G401 (cell line): ENCODE measurements at regions not wholly inside any gene's neighbourhood (a gene's known extent, or its start where the extent isn't known, plus 50 kb on each side); places are given as distances from the start of the nearest gene placed in this dataset.
"Not testable (repeated sequence)": the region's sequence is repeated elsewhere in the genome, so short reads cannot be mapped to it uniquely, and the experiment has no call there.

ENCODE experiments used
- DNase-seq: peaks from one replicate; pipeline ENCODE4 v3.0.0-alpha.2; 2015; ENCODE audit warnings: low spot score
- in situ Hi-C: cut with HindIII; loops from 2 replicates; pipeline ENCODE4 v1.10.0; 2016; ENCODE audit warnings: low sequenced_read_pairs, mixed read lengths

DNA sequence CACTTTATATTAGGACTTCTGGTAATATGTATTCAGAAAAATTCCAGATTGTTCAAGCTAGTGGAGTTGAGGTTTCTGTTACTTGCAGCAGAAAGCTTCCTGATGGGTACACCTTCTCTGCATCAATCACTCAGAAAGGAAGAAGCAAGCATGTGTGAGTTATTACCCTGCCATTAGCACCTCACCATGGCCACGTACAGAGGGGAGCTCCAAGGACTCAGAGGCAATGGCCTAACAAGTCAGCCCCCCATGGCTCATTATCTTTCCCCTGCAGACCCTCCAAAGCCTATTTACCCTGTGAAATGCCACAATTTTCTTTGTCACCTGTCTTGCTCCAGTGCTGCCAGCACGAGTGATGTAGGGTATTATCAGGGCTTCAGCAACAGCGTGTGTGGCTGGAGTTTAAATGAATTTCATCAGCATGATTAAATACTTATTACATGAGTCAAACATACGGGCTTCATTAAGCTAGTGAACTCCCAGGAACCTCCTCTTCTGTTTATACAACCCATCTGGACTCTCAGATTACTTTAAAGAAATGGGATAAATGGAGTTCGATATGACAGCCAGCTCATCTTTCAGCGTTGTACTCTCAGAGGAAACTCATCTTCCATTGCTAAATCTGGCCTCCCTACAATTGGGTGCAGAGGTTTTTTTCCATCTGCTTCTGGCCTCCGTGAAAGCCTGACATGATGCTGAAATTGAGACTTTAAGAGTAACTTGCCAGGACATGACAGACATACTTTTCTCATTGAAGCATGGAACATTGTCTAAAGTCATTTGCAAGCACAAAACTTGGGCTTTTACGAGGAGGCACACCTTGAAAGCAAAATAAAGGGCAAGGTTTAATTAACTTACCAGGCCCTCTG is 135.9 kb downstream of the TMEM30B start:
- in situ Hi-C loops = no loop called here
- no peak for DNase-seq

DNA sequence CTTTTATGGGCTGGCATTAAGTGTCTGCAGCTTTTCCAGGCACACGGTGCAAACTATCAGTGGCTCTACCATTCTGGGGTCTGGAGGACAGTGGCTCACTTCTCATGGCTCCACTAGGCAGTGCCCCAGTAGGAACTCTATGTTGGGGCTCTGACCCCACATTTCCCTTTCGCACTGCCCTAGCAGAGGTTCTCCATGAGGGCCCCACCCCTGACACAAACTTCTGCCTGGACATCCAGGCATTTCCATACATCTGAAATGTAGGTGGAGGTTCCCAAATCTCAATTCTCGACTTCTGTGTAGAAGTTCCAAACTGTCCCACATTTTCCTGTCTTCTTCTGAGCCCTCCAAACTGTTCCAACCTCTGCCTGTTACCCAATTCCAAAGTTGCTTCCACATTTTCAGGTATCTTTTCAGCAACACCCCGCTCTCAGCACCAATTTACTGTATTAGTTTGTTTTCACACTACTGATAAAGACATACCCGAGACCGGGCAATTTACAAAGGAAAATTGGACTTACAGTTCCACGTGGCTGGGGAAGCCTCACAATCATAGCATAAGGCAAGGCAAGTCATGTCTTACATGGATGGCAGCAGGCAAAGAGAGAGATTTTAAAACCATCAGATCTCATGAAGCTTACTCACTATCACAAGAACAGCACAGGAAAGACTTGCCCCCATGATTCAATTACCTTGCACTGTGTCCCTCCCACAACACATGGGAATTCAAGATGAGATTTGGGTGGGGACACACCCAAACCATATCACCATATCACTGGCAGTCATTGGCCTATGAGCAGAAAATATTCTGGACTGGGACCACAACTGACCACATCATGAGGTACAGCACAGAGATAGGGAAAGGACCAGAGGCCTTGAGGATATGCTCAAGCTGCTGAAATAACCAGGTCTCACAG is 136.8 kb downstream of the TMEM30B start:
- in situ Hi-C loops, DNase-seq: not testable (repeated sequence)

DNA sequence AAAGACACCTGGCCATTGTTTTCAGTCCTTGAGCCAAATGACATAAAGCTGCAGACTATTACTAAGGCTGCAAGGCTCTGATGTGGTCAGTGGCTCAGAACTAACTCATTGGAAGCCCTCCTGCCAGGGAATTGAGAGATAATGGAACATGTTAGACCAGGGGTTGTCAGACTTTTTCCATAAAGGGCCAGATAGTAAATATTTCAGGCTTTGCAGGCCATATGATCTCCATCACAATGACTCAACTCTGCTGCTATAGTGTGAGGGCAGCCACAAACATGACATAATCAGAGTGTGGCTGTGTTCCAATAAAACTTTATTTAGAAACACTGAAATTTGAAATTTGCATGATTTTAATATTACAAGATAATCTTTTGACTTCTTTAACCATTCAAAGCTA is 140.3 kb downstream of the TMEM30B start:
- in situ Hi-C loops = no loop called here
- no peak for DNase-seq

DNA sequence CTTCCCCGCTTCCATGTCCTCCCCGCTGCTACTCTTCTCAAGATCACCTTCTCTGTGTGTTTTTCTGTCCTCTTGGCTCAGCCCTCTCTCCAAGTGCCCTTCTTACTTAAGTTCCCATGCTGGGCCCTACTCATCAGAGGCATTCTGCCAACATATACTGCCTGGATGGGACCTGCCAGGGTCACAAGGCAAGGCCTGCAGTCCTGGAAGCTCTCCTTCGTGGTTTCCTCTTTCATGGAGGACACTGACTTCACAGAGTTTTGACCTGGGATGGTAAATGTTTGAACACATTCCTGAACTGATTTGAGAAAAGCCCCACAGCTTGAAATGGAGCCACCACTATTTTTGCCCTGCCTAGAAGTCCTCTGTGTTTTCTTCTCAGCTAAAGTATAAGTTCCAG is 140.9 kb downstream of the TMEM30B start:
- DNase-seq = no peak
- in situ Hi-C loops = no loop called here

DNA sequence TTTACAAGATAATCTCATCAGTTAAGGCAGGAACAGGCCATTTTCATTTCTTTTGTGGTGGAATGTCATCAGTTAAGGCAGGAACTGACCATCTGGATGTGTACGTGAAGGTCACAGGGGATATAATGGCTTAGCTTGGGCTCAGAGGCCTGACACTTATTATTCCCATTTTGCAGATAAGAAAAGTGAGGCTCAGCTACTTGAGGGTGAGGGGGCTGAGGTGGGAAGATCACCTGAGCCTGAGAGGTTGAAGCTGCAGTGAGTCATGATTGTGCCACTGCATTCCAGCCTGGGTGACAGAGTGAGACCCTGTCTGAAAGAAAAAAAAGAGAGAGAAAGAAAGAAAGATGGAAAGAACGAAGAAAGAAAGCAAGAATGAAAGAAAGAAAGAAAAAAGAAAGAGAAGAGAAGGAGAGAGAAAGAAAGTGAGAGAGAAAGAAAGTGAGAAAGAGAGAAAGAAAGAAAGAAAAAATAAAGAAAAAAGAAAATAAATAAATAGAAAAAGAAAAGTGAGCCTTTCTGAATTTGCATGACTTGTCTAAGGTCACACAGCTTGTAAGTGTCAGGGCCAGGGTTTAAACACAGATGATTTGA is 142.0 kb downstream of the TMEM30B start:
- in situ Hi-C loops = no loop called here

DNA sequence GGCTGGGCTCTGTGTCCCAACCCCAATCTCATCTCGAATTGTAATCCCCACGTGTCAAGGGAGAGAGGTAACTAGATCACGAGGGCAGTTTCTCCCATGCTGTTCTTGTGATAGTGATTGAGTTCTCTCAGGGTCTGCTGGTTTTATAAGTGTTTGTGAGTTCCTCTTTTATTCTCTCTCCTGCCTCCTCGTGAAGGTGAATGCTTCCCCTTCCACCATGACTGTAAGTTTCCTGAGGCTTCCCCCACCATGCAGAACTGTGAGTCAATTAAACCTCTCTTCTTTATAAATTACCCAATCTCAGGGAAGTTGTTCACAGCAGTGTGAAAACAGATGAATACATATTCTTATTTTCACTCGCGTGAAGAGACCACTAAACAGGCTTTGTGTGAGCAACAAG is 148.2 kb downstream of the TMEM30B start:
- in situ Hi-C loops = no loop called here
- no peak for DNase-seq

More for the DNA sequence above, 142.0 kb downstream of the TMEM30B start:
- no peak for DNase-seq

DNA sequence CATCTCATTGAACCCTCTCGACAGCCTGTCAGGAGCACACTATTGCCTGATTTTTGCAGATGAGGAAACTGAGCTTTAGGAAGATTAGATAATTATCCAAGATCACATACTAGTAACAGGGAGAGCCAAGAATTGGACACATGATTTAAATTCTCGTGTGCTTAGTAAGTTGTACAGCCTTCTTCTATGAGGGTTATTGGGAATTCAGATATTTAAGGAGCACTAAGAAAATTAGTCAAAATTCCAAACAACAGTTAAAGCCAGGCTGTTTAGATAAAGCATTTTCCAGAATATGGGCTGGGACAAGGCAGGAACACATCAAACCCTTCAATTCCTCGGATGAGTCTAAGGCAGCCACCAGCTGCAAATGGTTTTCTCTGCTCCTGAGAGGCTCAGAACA is 148.8 kb downstream of the TMEM30B start:
- no peak for DNase-seq
- in situ Hi-C loops = no loop called here

DNA sequence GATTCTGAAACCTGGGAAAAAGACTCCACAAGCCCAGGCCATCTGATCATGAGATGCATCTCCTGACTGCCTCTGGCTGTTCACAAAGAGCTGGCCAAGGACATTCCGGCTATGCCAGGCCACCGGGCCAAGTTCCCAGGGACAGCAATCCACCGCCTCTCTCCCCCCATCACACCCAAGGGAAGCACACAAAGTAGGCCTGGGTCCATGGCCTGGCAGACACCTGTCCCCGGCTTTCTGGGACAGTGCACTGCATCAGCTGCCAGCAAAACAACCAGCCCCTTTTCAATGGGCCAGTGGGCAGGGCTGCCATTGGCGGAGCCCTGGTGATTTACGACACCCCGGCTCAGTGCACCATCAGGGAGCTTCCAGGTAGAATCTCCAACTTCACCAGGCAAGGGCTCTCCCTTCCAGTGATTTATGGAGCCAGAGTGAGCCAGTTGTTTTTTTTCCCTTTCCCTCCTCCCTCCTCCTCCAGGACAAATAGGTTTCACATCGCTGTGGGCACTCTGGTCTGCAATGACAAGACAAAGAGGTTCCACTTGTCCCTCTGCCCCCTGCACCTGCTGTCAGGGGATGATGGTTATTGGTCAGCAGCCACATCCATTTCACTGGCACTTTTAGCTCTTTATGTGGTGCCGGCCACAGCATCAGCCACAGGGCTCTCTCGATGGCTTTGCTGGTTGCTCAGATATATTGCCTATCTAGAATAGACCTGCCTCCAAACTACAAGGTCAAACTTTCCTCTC is 149.6 kb downstream of the SLC38A6 start:
- in situ Hi-C loops = no loop called here
- no peak for DNase-seq

DNA sequence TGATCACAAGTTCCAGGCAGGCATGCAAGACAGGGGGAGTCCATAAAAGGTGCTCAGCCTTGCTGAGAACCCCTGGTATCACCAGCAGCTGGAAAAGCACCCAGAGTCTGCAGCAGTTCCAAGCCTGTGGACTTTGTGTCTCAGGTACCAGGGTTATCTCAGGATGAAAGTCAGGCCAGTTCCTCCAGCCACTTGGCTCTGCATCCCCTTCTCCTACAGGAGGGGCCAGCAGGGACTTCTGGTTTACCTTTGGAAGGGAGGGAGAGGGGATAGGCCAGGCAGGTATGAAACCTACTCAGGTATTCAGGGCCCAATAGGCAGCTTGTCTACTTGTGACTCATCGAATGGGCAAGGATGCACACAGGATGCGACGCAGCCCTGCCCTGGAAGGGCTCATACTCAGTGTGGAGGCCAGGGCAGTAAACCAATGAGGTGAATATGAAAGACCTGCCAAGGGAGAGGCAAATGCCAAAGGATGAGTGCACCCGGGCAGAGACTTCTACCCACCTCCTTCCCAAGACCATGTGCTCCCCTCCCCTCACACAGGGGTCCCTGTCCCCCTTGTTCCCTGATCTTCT is 148.2 kb downstream of the SLC38A6 start:
- no peak for DNase-seq
- in situ Hi-C loops = no loop called here

DNA sequence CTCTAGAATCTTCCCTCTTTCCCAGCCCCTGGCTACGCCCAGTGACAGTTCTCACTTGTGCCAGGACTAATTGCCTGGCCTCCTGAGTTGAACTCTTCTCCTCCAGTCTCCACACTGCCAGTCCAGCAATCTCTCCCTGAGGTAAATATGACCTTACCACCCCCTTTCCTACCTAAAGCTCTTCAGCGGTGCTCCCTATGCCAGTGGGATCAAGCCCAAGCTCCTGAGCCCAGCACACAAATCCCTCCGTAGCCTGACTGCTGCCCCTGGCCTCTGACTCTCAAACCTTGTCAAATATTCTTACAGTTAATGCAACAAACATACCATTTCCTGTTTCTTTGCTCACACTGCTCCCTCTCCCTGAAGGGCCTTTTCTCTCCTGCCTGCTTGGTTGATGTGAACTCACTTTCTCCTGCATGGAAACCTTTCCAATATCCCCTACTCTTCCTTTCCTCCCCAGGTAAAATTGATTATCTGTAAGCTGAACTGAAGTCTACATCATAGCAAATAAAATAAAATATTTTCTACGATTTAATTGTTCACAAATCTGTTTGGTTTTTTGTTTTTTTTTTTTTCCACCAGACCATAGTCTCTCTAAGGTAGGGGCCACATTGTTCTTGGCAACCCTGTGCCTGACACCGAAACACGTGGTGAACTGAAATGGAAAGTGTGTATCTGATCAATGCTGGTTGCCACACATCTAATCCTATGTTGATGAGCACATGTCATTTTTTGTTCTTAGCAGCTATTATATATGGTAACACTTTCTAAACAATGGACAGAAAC is 147.5 kb downstream of the SLC38A6 start:
- in situ Hi-C loops = no loop called here
- DNase-seq = no peak

DNA sequence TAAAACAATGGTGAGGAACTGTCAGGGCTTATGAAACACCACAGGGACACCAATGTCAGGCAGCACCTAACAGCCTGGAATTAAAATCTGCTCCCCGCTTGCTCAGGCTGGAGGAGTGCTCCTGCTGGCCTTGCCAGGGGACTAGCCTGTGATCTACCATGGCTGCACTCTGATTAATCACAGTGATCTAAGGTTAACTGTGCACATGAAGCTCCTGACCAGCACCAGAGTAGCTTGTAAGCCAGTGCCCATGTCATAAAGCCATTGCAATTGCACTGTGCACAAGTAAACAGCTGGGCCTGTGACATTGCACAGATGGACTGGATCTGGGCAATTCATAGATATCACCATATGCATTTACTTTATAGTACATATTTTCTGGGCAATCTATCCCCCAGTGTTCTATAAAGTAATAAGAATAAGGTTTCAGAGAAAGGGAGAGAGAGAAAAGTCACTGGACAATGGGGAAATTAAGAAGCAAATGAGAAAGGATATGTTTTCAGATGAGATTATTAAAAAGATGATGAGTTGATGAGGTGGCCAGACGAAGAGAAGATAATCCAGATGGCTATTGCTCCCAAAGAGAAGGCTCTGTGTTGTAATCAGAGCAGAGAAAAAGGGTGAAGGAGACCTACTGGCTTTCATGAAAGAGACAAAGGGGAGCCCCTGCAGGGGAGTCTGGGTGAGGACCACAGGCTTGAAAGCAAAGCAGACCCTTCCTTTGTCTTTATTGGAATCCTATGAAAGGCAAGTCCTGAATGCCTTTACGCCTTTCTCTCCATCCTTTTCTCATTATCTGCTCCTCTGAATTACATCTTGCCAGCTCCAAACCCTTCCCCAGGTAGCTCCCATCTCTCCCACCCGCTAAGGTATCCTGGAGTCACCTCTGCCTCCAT is 145.8 kb downstream of the SLC38A6 start:
- no peak for DNase-seq
- in situ Hi-C loops = no loop called here

DNA sequence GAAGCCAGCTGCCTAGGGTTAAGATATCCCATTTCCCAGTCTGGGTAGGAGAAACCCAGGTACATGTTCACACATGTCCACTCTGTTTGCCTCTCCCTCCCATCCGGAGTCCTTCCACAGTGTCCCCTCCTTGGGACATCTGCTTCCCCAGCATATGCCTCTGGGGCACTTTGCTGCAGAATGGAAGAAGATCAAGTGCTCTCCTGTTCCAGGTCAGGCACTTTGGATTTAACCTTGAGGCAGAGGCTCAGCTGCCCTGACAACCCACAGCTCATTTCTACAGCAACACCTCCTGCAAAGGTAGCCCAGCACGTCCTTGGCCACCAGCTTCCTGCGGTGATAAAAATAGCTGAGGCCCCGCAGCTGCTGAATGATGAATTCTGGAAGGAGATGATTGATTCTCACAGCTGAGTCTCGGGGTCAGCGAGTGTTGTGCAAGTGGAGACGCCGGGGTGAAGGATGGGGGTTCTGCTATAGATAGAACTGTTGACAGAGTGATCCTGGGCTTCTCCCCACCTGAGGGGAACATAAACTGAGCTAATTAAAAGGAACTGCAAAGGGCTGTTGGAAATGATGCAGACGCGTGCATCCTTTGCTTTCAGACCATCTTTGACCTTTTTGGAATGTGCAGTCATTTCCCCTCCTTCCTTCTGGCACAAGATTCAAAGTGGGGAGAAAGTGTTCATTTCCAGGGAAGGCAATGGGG is 145.0 kb downstream of the SLC38A6 start:
- DNase-seq = no peak
- in situ Hi-C loops = no loop called here

DNA sequence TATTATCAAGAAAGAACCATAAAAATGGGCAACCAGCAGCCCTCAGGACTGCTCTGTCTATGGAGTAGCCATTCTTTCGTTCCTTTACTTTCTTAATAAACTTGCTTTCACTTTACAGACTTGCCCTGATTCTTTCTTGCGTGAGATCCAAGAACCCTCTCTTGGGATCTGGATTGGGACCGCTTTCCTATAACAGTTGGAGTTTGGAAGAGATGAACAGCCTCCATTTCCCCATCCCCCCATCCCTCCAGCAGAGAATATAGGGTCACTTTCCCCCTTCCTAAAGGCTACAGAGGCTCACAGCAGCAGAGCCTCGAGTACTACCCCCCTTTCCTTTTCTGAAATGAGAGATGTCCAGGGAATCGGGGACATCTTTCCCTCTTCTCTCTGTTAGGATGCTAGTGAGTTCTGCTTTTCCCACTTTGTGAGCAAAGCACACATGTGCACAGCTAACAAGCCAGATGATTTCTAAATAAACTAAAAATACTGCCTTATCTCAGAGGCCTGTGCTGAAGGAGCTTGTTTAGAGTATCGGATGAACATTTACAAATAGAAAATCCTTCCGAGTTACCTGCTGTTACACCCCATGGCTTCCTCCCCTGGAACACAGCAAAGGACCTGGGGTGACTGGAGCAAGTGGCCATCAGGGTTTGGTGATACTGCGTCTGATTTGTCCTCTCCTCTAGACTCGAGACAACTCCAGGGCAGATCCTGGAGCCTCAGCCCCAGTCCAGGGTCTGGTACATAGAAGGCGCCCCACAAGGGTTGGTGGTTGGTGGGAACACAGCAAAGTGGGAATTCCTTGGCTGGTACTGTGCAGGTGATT is 144.2 kb downstream of the SLC38A6 start:
- no peak for DNase-seq
- in situ Hi-C loops = no loop called here

DNA sequence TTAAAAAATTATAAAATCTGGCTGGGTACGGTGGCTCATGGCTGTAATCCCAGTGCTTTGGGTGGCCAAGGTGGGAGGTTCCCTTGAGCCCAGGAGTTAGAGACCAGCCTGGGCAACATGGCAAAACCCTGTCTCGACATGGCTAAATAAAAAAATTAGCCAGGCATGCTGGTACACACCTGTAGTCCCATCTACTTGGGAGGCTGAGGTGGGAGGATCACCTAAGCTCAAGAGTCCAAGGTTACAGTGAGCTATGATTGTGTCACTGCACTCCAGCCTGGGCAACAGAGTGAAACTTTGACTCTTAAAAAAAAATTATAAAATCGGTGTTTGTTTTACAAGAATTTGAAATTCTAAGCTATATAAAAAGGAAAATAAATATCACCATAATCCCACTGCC is 141.8 kb downstream of the SLC38A6 start:
- no peak for DNase-seq
- in situ Hi-C loops = no loop called here

DNA sequence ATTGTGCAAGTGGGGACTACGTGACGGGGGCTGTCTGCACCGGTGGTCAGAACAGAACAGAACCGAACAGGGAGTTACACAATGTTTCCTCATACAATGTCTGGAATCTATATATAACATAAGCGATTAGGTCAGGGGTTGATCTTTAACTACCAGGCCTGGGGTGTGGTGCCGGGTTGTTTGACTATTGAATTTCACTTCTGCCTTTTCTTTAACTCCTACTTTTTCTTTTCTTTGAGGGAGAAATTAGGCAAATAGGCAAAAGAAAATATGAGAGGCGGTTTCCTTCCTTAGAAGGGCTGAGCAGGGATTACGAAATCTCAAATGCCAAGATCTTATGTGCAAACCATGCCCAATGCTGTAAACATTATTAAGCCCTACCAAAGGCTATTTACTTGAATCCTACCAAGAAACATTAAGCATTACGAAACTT is 140.3 kb downstream of the SLC38A6 start:
- DNase-seq = no peak

DNA sequence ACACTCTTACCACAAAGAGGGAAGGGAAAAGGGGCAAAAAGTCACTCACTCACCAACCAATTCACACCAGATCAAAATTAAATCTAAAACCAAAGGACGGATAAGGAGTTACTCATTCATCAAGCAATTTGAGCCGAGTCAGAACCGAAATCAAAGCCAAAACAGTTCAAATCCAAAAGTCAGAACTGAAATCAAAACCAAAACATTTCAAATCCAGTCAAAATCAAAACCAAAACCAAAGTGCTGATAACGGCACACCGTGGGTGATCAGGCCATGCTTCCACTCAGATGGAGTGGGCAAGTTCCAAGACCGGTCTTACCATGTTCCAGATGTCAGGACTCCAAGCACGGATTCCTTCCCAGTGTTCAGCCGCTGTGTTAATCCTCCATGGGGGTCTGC is 139.5 kb downstream of the SLC38A6 start:
- no peak for DNase-seq
- in situ Hi-C loops = no loop called here

More for the DNA sequence above, 140.3 kb downstream of the SLC38A6 start:
- in situ Hi-C loops = no loop called here
